Keratinocyte (primary cell): ENCODE measurements at regions not wholly inside any gene's neighbourhood (a gene's known extent, or its start where the extent isn't known, plus 50 kb on each side); places are given as distances from the start of the nearest gene placed in this dataset.

Experiments
- CTCF ChIP-seq, 3 experiments: IDR thresholded peaks in 1 of 3; conservative IDR thresholded peaks in 1 of 3; optimal IDR thresholded peaks in 1 of 3; 2 replicates in 2 of 3; 3 replicates in 1 of 3; pipeline versions ENCODE3 to v1.5.1; 2011; ENCODE audit warnings: low read length in 3 of 3, mild to moderate bottlenecking in 3 of 3, moderate library complexity in 2 of 3, control low read depth in 1 of 3, inconsistent platforms in 1 of 3; ENCODE audit not compliant: insufficient read depth in 2 of 3; ENCODE audit errors: extremely low read depth in 1 of 3
- EZH2 ChIP-seq: IDR thresholded peaks from one replicate; pipeline ENCODE4 v1.6.1; 2012; ENCODE audit warnings: inconsistent platforms, mild to moderate bottlenecking, low read length, moderate library complexity

- no peak for TF ChIP-seq EZH2
- no peak for TF ChIP-seq CTCF (optimal IDR thresholded peaks at IDR 0.05 in 1 of 3, IDR thresholded peaks at IDR 0.05 in 1 of 3, conservative IDR thresholded peaks at IDR 0.05 in 1 of 3; ENCODE audit: extremely low read depth in 1 of 3, insufficient read depth in 2 of 3, low read length in 3 of 3)
Measured at GRCh38 chr2:57407772-57408201, 638.8 kb upstream of the VRK2 start.
